ENCODE measurements at regions not wholly inside any gene's neighbourhood (a gene's known extent, or its start where the extent isn't known, plus 50 kb on each side); places are given as distances from the start of the nearest gene placed in this dataset.

DNA sequence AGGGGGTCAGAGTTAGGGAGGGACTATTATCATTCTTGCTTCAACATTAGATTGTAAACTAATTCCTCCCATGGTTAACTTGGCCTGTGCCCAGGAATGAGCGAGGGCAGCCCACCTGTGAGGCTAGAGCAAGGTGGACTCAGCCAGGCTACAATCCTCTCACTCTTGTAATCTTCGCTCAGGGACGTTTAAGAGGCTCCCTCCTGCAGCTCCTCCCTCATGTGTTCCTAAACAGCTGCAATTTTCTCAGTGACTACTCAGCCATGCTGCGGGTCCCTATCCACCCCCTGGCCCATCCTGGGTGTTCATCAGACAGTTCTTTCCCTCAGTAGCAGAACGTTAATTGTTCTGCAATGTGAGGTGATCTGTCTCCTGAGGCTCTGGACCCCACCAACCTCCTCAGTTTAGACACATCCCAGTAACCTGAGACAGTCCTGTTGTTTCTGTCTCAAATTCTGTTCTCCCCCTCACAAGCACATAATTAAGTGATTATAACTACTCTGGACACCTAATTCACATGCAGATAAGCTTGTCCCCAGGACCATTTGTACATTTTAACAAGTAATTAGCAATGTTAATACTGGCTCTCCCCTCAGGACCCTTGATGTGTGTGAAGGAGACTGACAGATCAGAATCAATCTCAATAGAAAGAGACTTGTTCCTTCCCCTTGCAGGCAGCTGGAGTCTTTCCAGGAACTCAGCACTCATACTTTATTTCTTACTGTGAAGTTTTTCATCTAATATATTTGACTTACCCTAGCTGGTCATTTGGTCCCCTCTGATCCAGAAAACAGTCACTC is 337.2 kb upstream of the B3GAT1 start:
- H3K36me3 ChIP-seq (ENCODE audit: insufficient read depth, low read length): no peaks in the 10 kb centered on the region

GRCh38 chr11:134746609-134747008 is 334.6 kb upstream of the B3GAT1 start:
- TF ChIP-seq, protein P1, sequence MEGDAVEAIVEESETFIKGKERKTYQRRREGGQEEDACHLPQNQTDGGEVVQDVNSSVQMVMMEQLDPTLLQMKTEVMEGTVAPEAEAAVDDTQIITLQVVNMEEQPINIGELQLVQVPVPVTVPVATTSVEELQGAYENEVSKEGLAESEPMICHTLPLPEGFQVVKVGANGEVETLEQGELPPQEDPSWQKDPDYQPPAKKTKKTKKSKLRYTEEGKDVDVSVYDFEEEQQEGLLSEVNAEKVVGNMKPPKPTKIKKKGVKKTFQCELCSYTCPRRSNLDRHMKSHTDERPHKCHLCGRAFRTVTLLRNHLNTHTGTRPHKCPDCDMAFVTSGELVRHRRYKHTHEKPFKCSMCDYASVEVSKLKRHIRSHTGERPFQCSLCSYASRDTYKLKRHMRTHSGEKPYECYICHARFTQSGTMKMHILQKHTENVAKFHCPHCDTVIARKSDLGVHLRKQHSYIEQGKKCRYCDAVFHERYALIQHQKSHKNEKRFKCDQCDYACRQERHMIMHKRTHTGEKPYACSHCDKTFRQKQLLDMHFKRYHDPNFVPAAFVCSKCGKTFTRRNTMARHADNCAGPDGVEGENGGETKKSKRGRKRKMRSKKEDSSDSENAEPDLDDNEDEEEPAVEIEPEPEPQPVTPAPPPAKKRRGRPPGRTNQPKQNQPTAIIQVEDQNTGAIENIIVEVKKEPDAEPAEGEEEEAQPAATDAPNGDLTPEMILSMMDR (conservative IDR thresholded peaks at IDR 0.05; ENCODE audit: low read length): no peak
- no peak for TF ChIP-seq EZH2phosphoT487 (IDR thresholded peaks at IDR 0.05; ENCODE audit: borderline replicate concordance)
- H4K20me1 ChIP-seq (ENCODE audit: insufficient read depth, low read length, poor library complexity, severe bottlenecking): no peaks in the 10 kb centered on the region
- no peak overlapping the region for H3K4me3 ChIP-seq (ENCODE audit: low read length, poor library complexity, severe bottlenecking)
- no peaks in the 10 kb centered on the region for H3K36me3 ChIP-seq (ENCODE audit: insufficient read depth, low read length)
- peaks cover 10% of the 10 kb centered on the region; the same call in 1 of the 2 replicates for H3K9me3 ChIP-seq (ENCODE audit: insufficient read depth, low read depth, low read length)
- H2AFZ ChIP-seq (ENCODE audit: low read length): no peak overlapping the region
- H3K4me2 ChIP-seq (ENCODE audit: low read depth, low read length, poor library complexity, severe bottlenecking): no peak overlapping the region
- no peaks in the 10 kb centered on the region for H3K27me3 ChIP-seq (ENCODE audit: insufficient read depth, low read length, poor library complexity, severe bottlenecking)
- no peaks in the 10 kb centered on the region for H3F3A ChIP-seq (ENCODE audit: low read depth)
- no peak overlapping the region for H3K9ac ChIP-seq (ENCODE audit: low read depth, low read length, poor library complexity, severe bottlenecking)
- H3K4me1 ChIP-seq (ENCODE audit: insufficient read depth, low read length, poor library complexity, severe bottlenecking): peaks cover 21% of the 10 kb centered on the region
- H3K79me2 ChIP-seq (ENCODE audit: insufficient read depth, low read length): no peaks in the 10 kb centered on the region
- no peaks in the 10 kb centered on the region for H3K9me2 ChIP-seq (replicated peaks; ENCODE audit: low read depth, low read length)

More for the DNA sequence above, 337.2 kb upstream of the B3GAT1 start:
- H3K9ac ChIP-seq (ENCODE audit: low read depth, low read length, poor library complexity, severe bottlenecking): no peak overlapping the region
- H3K4me3 ChIP-seq (ENCODE audit: low read length, poor library complexity, severe bottlenecking): no peak overlapping the region
- H3K4me2 ChIP-seq (ENCODE audit: low read depth, low read length, poor library complexity, severe bottlenecking): no peak overlapping the region
- H4K20me1 ChIP-seq (ENCODE audit: insufficient read depth, low read length, poor library complexity, severe bottlenecking): no peaks in the 10 kb centered on the region
- no peaks in the 10 kb centered on the region for H3F3A ChIP-seq (ENCODE audit: low read depth)
- TF ChIP-seq, protein P1 (conservative IDR thresholded peaks at IDR 0.05; ENCODE audit: low read length): no peak
- no peak for TF ChIP-seq EZH2phosphoT487 (IDR thresholded peaks at IDR 0.05; ENCODE audit: borderline replicate concordance)
- H2AFZ ChIP-seq (ENCODE audit: low read length): no peak overlapping the region
- no peaks in the 10 kb centered on the region for H3K79me2 ChIP-seq (ENCODE audit: insufficient read depth, low read length)
- no peaks in the 10 kb centered on the region for H3K27me3 ChIP-seq (ENCODE audit: insufficient read depth, low read length, poor library complexity, severe bottlenecking)
- no peaks in the 10 kb centered on the region for H3K4me1 ChIP-seq (ENCODE audit: insufficient read depth, low read length, poor library complexity, severe bottlenecking)
- H3K9me2 ChIP-seq (replicated peaks; ENCODE audit: low read depth, low read length): no peaks in the 10 kb centered on the region
- peaks cover 18% of the 10 kb centered on the region; the same call in 1 of the 2 replicates for H3K9me3 ChIP-seq (ENCODE audit: insufficient read depth, low read depth, low read length)

- H3K9me2 ChIP-seq (replicated peaks; ENCODE audit: low read depth, low read length): no peaks in the 10 kb centered on the region
- H3K4me1 ChIP-seq (ENCODE audit: insufficient read depth, low read length, poor library complexity, severe bottlenecking): peaks cover 21% of the 10 kb centered on the region
- H3K4me3 ChIP-seq (ENCODE audit: low read length, poor library complexity, severe bottlenecking): no peak overlapping the region
- H3K9me3 ChIP-seq (ENCODE audit: insufficient read depth, low read depth, low read length): peaks cover 9% of the 10 kb centered on the region; the same call in 1 of the 2 replicates
- H2AFZ ChIP-seq (ENCODE audit: low read length): no peak overlapping the region
- no peak overlapping the region for H3K9ac ChIP-seq (ENCODE audit: low read depth, low read length, poor library complexity, severe bottlenecking)
- no peaks in the 10 kb centered on the region for H4K20me1 ChIP-seq (ENCODE audit: insufficient read depth, low read length, poor library complexity, severe bottlenecking)
- no peaks in the 10 kb centered on the region for H3K36me3 ChIP-seq (ENCODE audit: insufficient read depth, low read length)
- H3K79me2 ChIP-seq (ENCODE audit: insufficient read depth, low read length): no peaks in the 10 kb centered on the region
- no peaks in the 10 kb centered on the region for H3K27me3 ChIP-seq (ENCODE audit: insufficient read depth, low read length, poor library complexity, severe bottlenecking)
- H3K4me2 ChIP-seq (ENCODE audit: low read depth, low read length, poor library complexity, severe bottlenecking): no peak overlapping the region
- TF ChIP-seq EZH2phosphoT487 (IDR thresholded peaks at IDR 0.05; ENCODE audit: borderline replicate concordance): no peak
- TF ChIP-seq, protein P1 (conservative IDR thresholded peaks at IDR 0.05; ENCODE audit: low read length): no peak
- no peaks in the 10 kb centered on the region for H3F3A ChIP-seq (ENCODE audit: low read depth)
Observed at GRCh38 chr11:134745456-134745855, 333.4 kb upstream of the B3GAT1 start.

All from Loucy (cell line).